ENCODE measurements at regions not wholly inside any gene's neighbourhood (a gene's known extent, or its start where the extent isn't known, plus 50 kb on each side); places are given as distances from the start of the nearest gene placed in this dataset.

DNA sequence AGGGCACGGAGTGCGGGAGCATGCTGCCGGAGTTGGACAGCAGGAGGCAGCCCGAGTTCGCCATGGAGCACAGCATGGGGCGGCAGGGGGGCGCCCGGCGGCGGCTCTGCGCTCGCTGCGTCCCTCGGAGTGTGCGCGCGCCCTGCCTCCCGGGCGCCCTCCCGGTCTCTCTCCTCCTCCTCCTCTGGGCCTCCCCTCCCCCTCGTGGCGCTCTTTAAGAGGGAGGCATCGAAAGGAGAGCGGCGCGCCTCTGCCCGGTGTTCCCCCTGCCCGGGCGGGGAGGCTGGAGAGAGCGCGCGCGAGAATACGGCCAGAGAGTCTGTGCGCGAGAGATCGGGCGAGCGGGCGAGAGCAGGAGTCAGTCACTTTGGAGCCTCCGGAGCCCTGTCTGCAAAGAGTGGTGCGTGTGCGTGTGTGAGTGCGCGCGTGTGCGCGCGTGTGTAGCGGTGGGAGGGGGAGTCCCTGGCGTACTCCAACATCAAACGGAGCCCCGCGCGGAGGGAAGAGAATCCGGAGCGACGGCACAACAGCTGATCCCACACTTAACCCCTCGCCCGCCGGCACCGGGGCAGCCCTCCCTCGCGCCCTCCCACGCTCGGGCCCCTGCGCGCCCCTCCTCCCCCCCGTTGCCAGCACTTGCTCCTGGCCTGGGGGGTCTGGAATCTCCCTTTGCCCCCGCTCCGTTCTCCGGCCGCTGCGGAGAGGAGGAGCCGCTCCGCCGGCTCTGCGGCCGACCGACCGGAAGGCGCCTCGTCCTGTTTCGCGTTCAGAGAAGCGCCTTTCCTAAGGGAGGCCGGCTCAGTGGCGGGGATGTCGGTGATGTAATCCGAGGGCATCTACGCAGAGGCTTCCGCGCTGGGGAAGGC lies 108.9 kb downstream of the ENGASE start:
- peak; percentile 22 for DNase-seq

DNA sequence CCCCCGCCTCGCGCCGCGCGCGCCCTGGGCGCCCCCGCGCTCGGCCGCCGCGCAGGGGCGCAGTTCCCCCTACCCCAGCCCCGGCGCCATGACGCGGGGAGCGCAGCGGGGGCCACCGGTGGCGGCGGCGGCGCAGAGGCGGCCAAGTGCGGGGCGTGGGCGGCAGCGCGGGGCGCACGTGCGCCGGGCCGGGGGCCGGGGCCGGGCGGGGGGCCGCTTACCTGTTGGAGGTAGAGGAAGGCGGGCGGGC lies 108.3 kb downstream of the ENGASE start:
- DNase-seq, result no peak

DNA sequence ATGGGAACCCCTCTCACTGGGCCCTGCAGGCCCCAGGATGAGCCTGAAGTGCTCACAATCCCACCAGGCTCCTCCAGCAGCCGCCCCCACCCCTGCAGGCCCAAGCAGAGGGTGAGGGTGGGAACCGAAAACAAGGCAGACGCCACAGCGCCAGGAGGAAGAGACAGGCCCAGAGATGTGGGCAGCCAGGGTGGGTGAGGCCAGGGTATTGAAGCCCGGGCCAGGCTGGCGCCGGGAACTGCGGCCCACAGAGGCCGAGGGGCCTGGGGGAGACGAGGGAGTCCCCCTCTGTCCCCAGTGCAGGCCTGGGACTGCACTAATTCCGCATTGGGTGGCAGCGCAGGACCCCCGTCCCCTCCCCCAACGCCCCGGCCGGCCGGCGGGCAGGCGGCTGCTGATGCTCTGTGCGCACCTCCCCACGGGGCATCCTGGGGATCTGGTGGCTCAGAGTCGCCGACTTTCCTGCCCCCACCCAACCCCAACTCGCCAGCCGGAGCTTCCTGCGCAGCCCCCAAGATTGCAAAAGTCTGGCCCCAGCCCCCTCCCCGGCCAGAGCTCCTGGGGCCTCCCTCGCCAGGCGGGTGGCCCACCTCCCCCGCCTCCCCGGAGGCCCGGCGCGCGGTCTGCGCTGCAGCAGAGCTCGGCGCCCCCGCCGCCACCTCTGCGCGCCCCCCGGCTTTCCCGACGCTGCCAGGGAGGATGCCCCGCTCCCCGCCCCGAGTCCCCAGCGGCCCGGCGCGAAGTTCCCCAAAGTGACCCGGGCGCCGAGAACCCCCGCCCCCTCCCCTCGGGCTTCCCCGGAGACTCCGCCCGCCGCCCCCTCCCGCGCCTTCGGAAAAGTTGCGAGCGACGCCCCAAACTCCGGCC lies 107.8 kb downstream of the ENGASE start:
- DNase-seq, result no peak

DNA sequence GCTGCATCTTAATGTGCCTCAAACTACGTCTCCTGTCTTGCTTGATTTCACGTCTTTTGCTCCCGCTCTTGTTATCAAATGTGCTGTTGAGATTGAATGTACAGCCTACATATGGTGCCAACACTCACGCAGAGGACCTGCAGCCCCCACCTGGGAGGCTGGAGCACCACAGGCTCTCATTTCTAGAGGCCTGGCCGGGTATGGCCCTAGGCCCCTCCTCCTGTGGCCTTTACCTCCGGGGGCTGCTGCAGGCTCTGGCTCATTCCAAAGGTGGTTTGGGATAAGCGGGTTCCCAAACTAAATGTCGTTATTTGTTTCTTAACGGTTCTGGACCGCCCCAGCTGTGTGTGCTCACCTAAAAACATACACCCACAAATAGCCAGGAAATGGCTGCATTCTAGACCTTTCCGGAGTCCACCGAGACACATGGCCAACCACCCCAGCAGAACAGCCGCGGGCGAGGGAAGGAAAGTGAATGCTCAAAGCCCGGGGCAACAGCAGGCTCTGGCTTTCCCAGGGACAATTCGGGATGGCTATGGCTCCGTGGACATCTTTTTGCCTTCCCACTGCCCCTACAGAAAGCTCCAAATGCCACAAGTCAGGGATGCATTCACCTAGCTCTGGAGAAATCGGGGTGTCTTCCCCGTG lies 105.9 kb downstream of the ENGASE start:
- DNase-seq, result no peak

GRCh38 chr17:79179334-79179733 lies 104.7 kb downstream of the ENGASE start:
- DNase-seq, result no peak

GRCh38 chr17:79177877-79178276 lies 103.3 kb downstream of the ENGASE start:
- DNase-seq, result no peak

- DNase-seq, result peak; percentile 9
Observed at GRCh38 chr17:79176792-79177601, 102.4 kb downstream of the ENGASE start.

GRCh38 chr17:79174905-79175856 lies 100.6 kb downstream of the ENGASE start:
- DNase-seq, result no peak

GRCh38 chr17:79174193-79174765 lies 99.7 kb downstream of the ENGASE start:
- no peak for DNase-seq

DNA sequence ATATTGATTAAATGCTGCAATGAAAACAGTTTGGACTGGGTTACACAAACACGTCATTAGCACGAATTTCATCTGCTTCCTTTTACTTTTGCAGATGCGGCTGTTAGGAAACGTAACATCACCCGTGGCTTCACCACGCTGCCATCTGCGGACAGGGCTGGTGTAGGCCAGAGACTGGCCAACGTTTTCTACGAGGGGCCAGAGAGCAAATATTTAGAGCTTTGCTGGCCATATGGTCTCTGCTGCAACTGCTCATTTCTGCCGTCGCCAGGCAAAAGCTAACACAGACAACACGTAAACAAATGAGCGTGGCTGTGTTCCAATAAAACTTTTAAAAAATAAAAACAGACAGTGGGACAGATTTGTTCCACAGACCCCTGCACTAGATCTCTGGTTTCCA lies 96.6 kb downstream of the ENGASE start:
- no peak for DNase-seq

GRCh38 chr17:79169861-79170260 lies 95.2 kb downstream of the ENGASE start:
- DNase-seq, result no peak

- DNase-seq, result no peak
Observed at GRCh38 chr17:79169366-79169765, 94.7 kb downstream of the ENGASE start.

- DNase-seq, result no peak
Observed at GRCh38 chr17:79168486-79169055, 93.9 kb downstream of the ENGASE start.

DNA sequence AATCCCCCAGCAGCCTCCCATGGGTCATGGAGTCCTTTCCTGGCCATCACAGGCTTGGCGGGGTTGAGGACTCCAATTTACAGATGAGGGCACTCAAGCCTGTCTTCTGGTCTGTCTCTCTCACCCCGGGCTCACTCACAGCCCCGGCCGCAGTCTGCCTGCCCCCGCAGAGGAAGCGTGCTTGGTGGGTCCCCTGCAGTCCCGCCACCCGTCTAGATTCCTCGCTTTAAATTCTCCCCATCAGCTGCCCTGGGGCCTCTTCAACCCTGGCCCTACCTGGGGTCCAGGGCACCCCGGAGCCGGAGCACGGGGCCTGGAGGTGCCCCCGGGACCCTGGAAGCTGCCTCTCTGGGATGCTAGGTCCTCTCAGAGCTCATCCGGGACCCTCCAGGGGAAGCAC lies 92.9 kb downstream of the ENGASE start:
- no peak for DNase-seq

- DNase-seq, result no peak
Observed at GRCh38 chr17:79165756-79166473, 91.3 kb downstream of the ENGASE start.

DNA sequence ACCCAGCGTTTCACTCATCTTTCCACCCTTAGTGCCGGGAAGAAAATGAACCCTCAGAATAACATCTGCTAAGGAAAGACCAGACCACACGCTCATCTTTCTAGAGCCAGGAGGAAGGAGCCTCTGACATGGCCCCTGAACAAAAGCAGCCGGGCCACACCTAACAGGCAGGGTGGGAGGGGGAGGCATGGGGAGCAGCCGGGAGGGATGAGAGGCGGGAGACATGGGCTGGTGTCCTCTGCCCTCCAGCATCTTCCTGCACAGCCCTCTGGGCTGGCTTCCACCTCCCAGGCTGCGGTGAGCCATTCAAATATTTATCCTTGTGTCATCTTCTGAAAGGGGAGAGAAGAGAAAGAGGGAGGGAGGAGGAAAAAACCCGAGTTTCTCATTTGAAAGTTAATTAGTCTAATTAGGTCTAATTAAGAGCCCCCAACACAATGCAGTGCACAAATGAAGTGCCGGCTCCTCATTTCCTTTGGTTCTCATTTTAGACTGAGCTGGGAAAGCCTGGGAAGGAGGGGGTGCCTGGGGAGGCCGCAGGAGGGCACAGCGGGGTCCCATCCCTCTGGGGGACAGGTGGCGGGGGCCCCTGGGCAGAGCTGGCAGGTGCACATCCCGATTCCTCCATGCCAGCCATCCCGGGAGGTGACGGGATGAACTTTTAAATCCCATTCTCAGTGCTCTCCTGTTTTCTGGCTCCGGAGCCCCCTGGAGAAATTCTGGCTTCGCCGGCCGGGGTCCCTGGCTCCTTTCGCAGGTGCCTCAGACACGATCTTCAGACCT lies 90.5 kb downstream of the ENGASE start:
- DNase-seq, result peak; percentile 76

- no peak for DNase-seq
Observed at GRCh38 chr17:79164408-79164807, 89.8 kb downstream of the ENGASE start.

GRCh38 chr17:79163071-79163470 lies 88.4 kb downstream of the ENGASE start:
- no peak for DNase-seq
